ENCODE measurements at regions not wholly inside any gene's neighbourhood (a gene's known extent, or its start where the extent isn't known, plus 50 kb on each side); places are given as distances from the start of the nearest gene placed in this dataset.

DNA sequence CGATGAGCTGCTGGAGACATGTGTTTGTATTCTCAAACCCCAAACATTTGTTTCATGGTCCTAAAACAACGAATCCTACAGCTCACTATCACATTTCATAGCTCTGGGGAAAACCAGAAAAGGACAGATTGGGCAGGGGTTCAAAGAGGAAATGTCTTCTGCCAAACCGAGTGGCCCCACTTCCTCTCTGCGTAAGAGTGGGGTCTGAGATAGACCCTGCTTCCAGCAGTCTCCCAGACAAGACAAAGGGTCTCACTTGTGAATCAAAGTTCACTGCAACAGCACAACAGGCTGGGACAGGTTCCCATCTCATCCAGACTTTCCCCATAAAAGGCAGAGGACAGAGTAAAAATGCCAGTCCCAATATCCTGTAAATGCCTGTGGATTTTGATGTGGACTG, 276.2 kb upstream of the SLC24A2 start:
- TF ChIP-seq, protein P1, sequence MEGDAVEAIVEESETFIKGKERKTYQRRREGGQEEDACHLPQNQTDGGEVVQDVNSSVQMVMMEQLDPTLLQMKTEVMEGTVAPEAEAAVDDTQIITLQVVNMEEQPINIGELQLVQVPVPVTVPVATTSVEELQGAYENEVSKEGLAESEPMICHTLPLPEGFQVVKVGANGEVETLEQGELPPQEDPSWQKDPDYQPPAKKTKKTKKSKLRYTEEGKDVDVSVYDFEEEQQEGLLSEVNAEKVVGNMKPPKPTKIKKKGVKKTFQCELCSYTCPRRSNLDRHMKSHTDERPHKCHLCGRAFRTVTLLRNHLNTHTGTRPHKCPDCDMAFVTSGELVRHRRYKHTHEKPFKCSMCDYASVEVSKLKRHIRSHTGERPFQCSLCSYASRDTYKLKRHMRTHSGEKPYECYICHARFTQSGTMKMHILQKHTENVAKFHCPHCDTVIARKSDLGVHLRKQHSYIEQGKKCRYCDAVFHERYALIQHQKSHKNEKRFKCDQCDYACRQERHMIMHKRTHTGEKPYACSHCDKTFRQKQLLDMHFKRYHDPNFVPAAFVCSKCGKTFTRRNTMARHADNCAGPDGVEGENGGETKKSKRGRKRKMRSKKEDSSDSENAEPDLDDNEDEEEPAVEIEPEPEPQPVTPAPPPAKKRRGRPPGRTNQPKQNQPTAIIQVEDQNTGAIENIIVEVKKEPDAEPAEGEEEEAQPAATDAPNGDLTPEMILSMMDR (IDR thresholded peaks at IDR 0.05; ENCODE audit: insufficient read depth, low read depth, low read length) = no peak
- TF ChIP-seq EZH2 (IDR thresholded peaks at IDR 0.05; ENCODE audit: insufficient read depth, low read length) = no peak

Data from astrocyte (in vitro differentiated cells and primary cell).